ENCODE measurements at regions not wholly inside any gene's neighbourhood (a gene's known extent, or its start where the extent isn't known, plus 50 kb on each side); places are given as distances from the start of the nearest gene placed in this dataset.
"Not testable (repeated sequence)": the region's sequence is repeated elsewhere in the genome, so short reads cannot be mapped to it uniquely, and the experiment has no call there.

GRCh38 chr10:44267007-44267406, 117.9 kb downstream of the CXCL12 start:
- DNase-seq = no peak

- DNase-seq = no peak
Observed at GRCh38 chr10:44264244-44264643, 120.7 kb downstream of the CXCL12 start.

- no peak for DNase-seq
Observed at GRCh38 chr10:44263771-44264170, 121.1 kb downstream of the CXCL12 start.

- no peak for DNase-seq
Observed at GRCh38 chr10:44262551-44263251, 122.2 kb downstream of the CXCL12 start.

- no peak for DNase-seq
Observed at GRCh38 chr10:44261710-44262455, 123.0 kb downstream of the CXCL12 start.

- no peak for DNase-seq
Observed at GRCh38 chr10:44261296-44261695, 123.6 kb downstream of the CXCL12 start.

- DNase-seq = no peak
Observed at GRCh38 chr10:44260286-44260928, 124.5 kb downstream of the CXCL12 start.

- DNase-seq = no peak
Observed at GRCh38 chr10:44259090-44259874, 125.6 kb downstream of the CXCL12 start.

- no peak for DNase-seq
Observed at GRCh38 chr10:44258460-44259089, 126.3 kb downstream of the CXCL12 start.

GRCh38 chr10:44258019-44258418, 126.9 kb downstream of the CXCL12 start:
- DNase-seq = no peak

- no peak for DNase-seq
Observed at GRCh38 chr10:44253769-44254462, 131.0 kb downstream of the CXCL12 start.

- not testable (repeated sequence) for DNase-seq
Observed at GRCh38 chr10:44252631-44253030, 132.3 kb downstream of the CXCL12 start.

GRCh38 chr10:44249933-44250332, 135.0 kb downstream of the CXCL12 start:
- DNase-seq = not testable (repeated sequence)

- no peak for DNase-seq
Observed at GRCh38 chr10:44249490-44249889, 135.4 kb downstream of the CXCL12 start.

- DNase-seq = not testable (repeated sequence)
Observed at GRCh38 chr10:44246700-44247099, 138.2 kb downstream of the CXCL12 start.

GRCh38 chr10:44246287-44246686, 138.6 kb downstream of the CXCL12 start:
- DNase-seq = not testable (repeated sequence)

GRCh38 chr10:44245601-44245938, 139.3 kb downstream of the CXCL12 start:
- DNase-seq = no peak

- DNase-seq = no peak
Observed at GRCh38 chr10:44244745-44245600, 139.9 kb downstream of the CXCL12 start.

GRCh38 chr10:44243851-44244510, 140.9 kb downstream of the CXCL12 start:
- DNase-seq = no peak

GRCh38 chr10:44242826-44243225, 142.1 kb downstream of the CXCL12 start:
- no peak for DNase-seq

GRCh38 chr10:44242091-44242490, 142.8 kb downstream of the CXCL12 start:
- no peak for DNase-seq

Measured in NCI-H1694 (cell line).